Left lung (tissue), 4 donors: ENCODE measurements at regions not wholly inside any gene's neighbourhood (a gene's known extent, or its start where the extent isn't known, plus 50 kb on each side); places are given as distances from the start of the nearest gene placed in this dataset.

Source experiments
- ATAC-seq: fragments of 200-7000 bp; cut with Tn5 transposase; one replicate; pipeline ENCODE4 v1.9.1; 2020; ENCODE audit warnings: moderate library complexity
- DNase-seq, 4 donors: peaks; one replicate each; pipeline ENCODE4 v3.0.0-alpha.2; 2013 to 2020
- H3K27ac ChIP-seq, 2 donors: fragments of 200-600 bp; sonication (generic) in 1 of 2; one replicate each; pipeline versions ENCODE4 v1.5.0 to v1.8.0; 2020 to 2021
- H3K27me3 ChIP-seq, 2 donors: fragments of 200-600 bp; sonication (generic) in 1 of 2; one replicate each; pipeline versions ENCODE4 v1.5.0 to v1.8.0; 2020 to 2021
- H3K36me3 ChIP-seq, 2 donors: fragments of 200-600 bp; sonication (generic) in 1 of 2; one replicate each; pipeline versions ENCODE4 v1.5.0 to v1.8.0; 2020 to 2021
- H3K4me1 ChIP-seq, 2 donors: fragments of 200-600 bp; one replicate each; pipeline ENCODE4 v1.8.0; 2021
- H3K4me3 ChIP-seq, 2 donors: fragments of 200-600 bp; sonication (generic) in 1 of 2; one replicate each; pipeline versions ENCODE4 v1.5.0 to v1.8.0; 2020 to 2021; ENCODE audit warnings: mild to moderate bottlenecking in 1 of 2
- H3K9me3 ChIP-seq, 2 donors: fragments of 200-600 bp; sonication (generic) in 1 of 2; one replicate each; pipeline versions ENCODE4 v1.5.0 to v1.8.0; 2020 to 2021
- CTCF ChIP-seq, 2 donors: fragments of 200-600 bp; sonication (generic) in 1 of 2; IDR thresholded peaks; one replicate each; pipeline versions ENCODE4 v1.5.0 to v1.8.0; 2021; ENCODE audit warnings: antibody characterized with exemption in 2 of 2
- intact Hi-C, 2 donors: fragments of 100-400 bp; cut with DNase I; formaldehyde crosslinking; loops; one replicate each; pipeline versions ENCODE4 v1.11.2 to v1.14.2; 2022
- donor health status: DM: no; HTN: yes; CAD: no.
- donor health status: DM: no; HTN: no; CAD: no.

- Histone ChIP-seq H3K9me3 (no peaks in the 10 kb centered on the region), H3K27me3 (no peaks in the 10 kb centered on the region), H3K4me3 (no peak overlapping the region), H3K36me3 (no peaks in the 10 kb centered on the region), H3K4me1 (no peaks in the 10 kb centered on the region), H3K27ac (no peak overlapping the region)
- TF ChIP-seq CTCF (IDR thresholded peaks at IDR 0.05): no peak
- DNase-seq (no peak), ATAC-seq (no peak)
- intact Hi-C loops: no loop called here
Measured at GRCh38 chr4:52368895-52369294, 290.2 kb downstream of the USP46 start.

GRCh38 chr4:52369649-52370048 is 289.5 kb downstream of the USP46 start:
- TF ChIP-seq CTCF (IDR thresholded peaks at IDR 0.05): no peak
- H3K27ac ChIP-seq: no peak overlapping the region
- DNase-seq (no peak), ATAC-seq (no peak)
- intact Hi-C loops: loop anchor here in 1 of 2 donors (10.0 kb wide), 1 partner anchor 615 kb away; no protein-coding TSS in a partner anchor
- H3K9me3 ChIP-seq: no peaks in the 10 kb centered on the region
- H3K27me3 ChIP-seq: no peaks in the 10 kb centered on the region
- H3K36me3 ChIP-seq: no peaks in the 10 kb centered on the region
- no peaks in the 10 kb centered on the region for H3K4me1 ChIP-seq
- no peak overlapping the region for H3K4me3 ChIP-seq

- Histone ChIP-seq H3K4me1 (no peaks in the 10 kb centered on the region), H3K27me3 (no peaks in the 10 kb centered on the region), H3K36me3 (no peaks in the 10 kb centered on the region), H3K27ac (no peak overlapping the region), H3K9me3 (no peaks in the 10 kb centered on the region), H3K4me3 (no peak overlapping the region)
- intact Hi-C loops: loop anchor here in 1 of 2 donors (10.0 kb wide), 1 partner anchor 614 kb away; no protein-coding TSS in a partner anchor
- ATAC-seq (no peak), DNase-seq (no peak)
- TF ChIP-seq CTCF (IDR thresholded peaks at IDR 0.05): no peak
Measured at GRCh38 chr4:52370576-52370975, 288.5 kb downstream of the USP46 start.

GRCh38 chr4:52371841-52372240 is 287.3 kb downstream of the USP46 start:
- no peaks in the 10 kb centered on the region for H3K9me3 ChIP-seq
- no peak for TF ChIP-seq CTCF (IDR thresholded peaks at IDR 0.05)
- intact Hi-C loops: loop anchor here in 1 of 2 donors (10.0 kb wide), 1 partner anchor 613 kb away; no protein-coding TSS in a partner anchor
- H3K36me3 ChIP-seq: no peaks in the 10 kb centered on the region
- DNase-seq (no peak), ATAC-seq (no peak)
- H3K4me1 ChIP-seq: no peaks in the 10 kb centered on the region
- no peaks in the 10 kb centered on the region for H3K27me3 ChIP-seq
- H3K27ac ChIP-seq: no peak overlapping the region
- no peak overlapping the region for H3K4me3 ChIP-seq

- no peak for ATAC-seq
- Histone ChIP-seq H3K9me3 (no peaks in the 10 kb centered on the region), H3K4me1 (no peaks in the 10 kb centered on the region), H3K36me3 (no peaks in the 10 kb centered on the region), H3K4me3 (no peak overlapping the region), H3K27me3 (no peaks in the 10 kb centered on the region), H3K27ac (no peak overlapping the region)
- no peak for TF ChIP-seq CTCF (IDR thresholded peaks at IDR 0.05)
- DNase-seq: no peak
- intact Hi-C loops: loop anchor here in 1 of 2 donors (10.0 kb wide), 1 partner anchor 613 kb away; no protein-coding TSS in a partner anchor
Measured at GRCh38 chr4:52372269-52372668, 286.8 kb downstream of the USP46 start.
